Heart left ventricle (tissue), 16 donors: ENCODE measurements at regions not wholly inside any gene's neighbourhood (a gene's known extent, or its start where the extent isn't known, plus 50 kb on each side); places are given as distances from the start of the nearest gene placed in this dataset.

Source experiments
- ATAC-seq, 4 donors: fragments of 200-7000 bp; cut with Tn5 transposase; one replicate each; pipeline ENCODE4 v1.9.1; 2020 to 2022; ENCODE audit warnings: moderate library complexity in 4 of 4, mild to moderate bottlenecking in 3 of 4, moderate number of reproducible peaks in 1 of 4
- DNase-seq, 5 donors: peaks; one replicate each; pipeline ENCODE4 v3.0.0-alpha.2; 2020
- H3K27ac ChIP-seq, 12 donors: fragments of 200-600 bp; sonication (generic) in 4 of 12; one replicate each; pipeline versions ENCODE4 v1.5.0 to v1.8.0; 2016 to 2022; ENCODE audit warnings: mild to moderate bottlenecking in 2 of 12
- H3K27me3 ChIP-seq, 9 donors: fragments of 200-600 bp; sonication (generic) in 2 of 9; one replicate each; pipeline versions ENCODE4 v1.5.1 to v1.8.0; 2016 to 2022; ENCODE audit warnings: mild to moderate bottlenecking in 3 of 9
- H3K36me3 ChIP-seq, 9 donors: fragments of 200-600 bp; sonication (generic) in 2 of 9; one replicate each; pipeline versions ENCODE4 v1.5.0 to v1.8.0; 2018 to 2022; ENCODE audit warnings: mild to moderate bottlenecking in 2 of 9
- H3K4me1 ChIP-seq, 12 donors: fragments of 200-600 bp; sonication (generic) in 4 of 12; one replicate each; pipeline versions ENCODE4 v1.5.0 to v1.8.0; 2016 to 2022; ENCODE audit warnings: mild to moderate bottlenecking in 3 of 12
- H3K4me3 ChIP-seq, 12 donors: fragments of 200-600 bp; sonication (generic) in 4 of 12; one replicate each; pipeline versions ENCODE4 v1.5.0 to v1.8.0; 2017 to 2022; ENCODE audit warnings: mild to moderate bottlenecking in 9 of 12, moderate library complexity in 4 of 12
- H3K9me3 ChIP-seq, 12 donors: fragments of 200-600 bp; sonication (generic) in 4 of 12; one replicate each; pipeline versions ENCODE4 v1.5.0 to v1.8.0; 2016 to 2022; ENCODE audit warnings: mild to moderate bottlenecking in 1 of 12
- POLR2A ChIP-seq, 2 donors: fragments of 450-650 bp; IDR thresholded peaks; one replicate each; pipeline ENCODE4 v1.6.1; 2017; ENCODE audit warnings: antibody characterized with exemption in 2 of 2, mild to moderate bottlenecking in 2 of 2, moderate library complexity in 2 of 2
- WGBS, 4 donors: extraction: QIAGEN DNeasy Blood & Tissue Kit in 2 of 4; methylation state at CpG; one replicate each; pipeline versions ENCODE4 v1.1.5 to v1.1.7; 2013 to 2018; 5-methylcytosine and 5-hydroxymethylcytosine counted together
- intact Hi-C, 10 donors: fragments of 100-400 bp; cut with DNase I; formaldehyde crosslinking; loops; one replicate each; pipeline versions ENCODE4 v1.11.1 to v1.14.2; 2022
- TF ChIP-seq, protein P1 (sequence below), 12 donors: fragments of 200-600 bp; sonication (generic) in 4 of 12; IDR thresholded peaks; one replicate each; pipeline versions ENCODE4 v1.5.0 to v1.8.0; 2018 to 2022; ENCODE audit warnings: antibody characterized with exemption in 12 of 12, mild to moderate bottlenecking in 5 of 12
- donor health status: ischemic (EF 13 %, LVEDD 7.1; RV severe dilation, severe dysfunction).
- donor health status: healthy with polysubstance abuse.
- donor health status: DM: no; HTN: yes; CAD: no.
- donor health status: DM: no; HTN: no; CAD: no.
- donor health status: ischemic (EF 25% LVEDD 6.9; RV normal size, moderate dysfunction).
- donor health status: ischemic (EF 25% LVEDD 5.7; RV mildly dilated, moderate dysfunction).
- donor health status: healthy.
- donor health status: DM: yes; HTN: yes; CAD: no.
- donor health status: ischemic (EF 35%, LVEDD 5.7; RV mildly dilated, moderate dysfunction).
- donor health status: nonischemic (EF 11% LVEDD 7.7; RV severe dilation, severe dysfunction).
- donor health status: DM: yes; HTN: yes; CAD: no.
- donor health status: PGD.
- donor health status: ischemic (EF 29% LVEDD 5.4; RV normal size, mild dysfunction).
- donor health status: nonischemic (EF 23%, LVEDD 6.1; RV moderate dilation, normal function).

DNA sequence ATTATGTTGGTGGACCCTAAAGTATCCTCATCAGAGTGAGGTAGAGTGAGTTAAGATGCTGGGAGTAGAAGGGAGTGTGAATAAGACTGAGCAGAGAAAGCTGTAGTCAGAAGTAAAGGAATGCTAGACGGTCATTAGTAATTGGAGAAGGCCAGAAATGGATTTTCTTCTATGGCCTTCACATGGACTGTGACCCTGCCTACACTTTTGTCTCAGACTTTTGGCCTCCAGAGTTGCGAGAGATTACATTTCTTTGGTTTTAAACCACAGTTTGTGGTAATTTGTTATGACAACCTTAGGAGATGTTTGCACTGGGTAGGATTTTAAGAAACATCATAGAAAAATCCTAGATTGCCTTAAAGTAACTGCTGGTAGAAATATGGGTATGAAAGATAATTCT lies 1267.7 kb upstream of the TMEFF2 start:
- no peak for DNase-seq
- Histone ChIP-seq H3K27me3 (no peaks in the 10 kb centered on the region), H3K4me1 (no peaks in the 10 kb centered on the region), H3K4me3 (no peak overlapping the region), H3K36me3 (no peaks in the 10 kb centered on the region), H3K9me3 (peaks cover 0 to 10% (median 0%) of the 10 kb centered on the region in 12 donors), H3K27ac (no peak overlapping the region)
- 59 to 74% (median 72%) methylated on average over 2 of the region's 2 CpGs for WGBS, 4 donors
- no peak for ATAC-seq
- no peak for TF ChIP-seq POLR2A (IDR thresholded peaks at IDR 0.05)
- TF ChIP-seq, protein P1, sequence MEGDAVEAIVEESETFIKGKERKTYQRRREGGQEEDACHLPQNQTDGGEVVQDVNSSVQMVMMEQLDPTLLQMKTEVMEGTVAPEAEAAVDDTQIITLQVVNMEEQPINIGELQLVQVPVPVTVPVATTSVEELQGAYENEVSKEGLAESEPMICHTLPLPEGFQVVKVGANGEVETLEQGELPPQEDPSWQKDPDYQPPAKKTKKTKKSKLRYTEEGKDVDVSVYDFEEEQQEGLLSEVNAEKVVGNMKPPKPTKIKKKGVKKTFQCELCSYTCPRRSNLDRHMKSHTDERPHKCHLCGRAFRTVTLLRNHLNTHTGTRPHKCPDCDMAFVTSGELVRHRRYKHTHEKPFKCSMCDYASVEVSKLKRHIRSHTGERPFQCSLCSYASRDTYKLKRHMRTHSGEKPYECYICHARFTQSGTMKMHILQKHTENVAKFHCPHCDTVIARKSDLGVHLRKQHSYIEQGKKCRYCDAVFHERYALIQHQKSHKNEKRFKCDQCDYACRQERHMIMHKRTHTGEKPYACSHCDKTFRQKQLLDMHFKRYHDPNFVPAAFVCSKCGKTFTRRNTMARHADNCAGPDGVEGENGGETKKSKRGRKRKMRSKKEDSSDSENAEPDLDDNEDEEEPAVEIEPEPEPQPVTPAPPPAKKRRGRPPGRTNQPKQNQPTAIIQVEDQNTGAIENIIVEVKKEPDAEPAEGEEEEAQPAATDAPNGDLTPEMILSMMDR (IDR thresholded peaks at IDR 0.05): no peak
- intact Hi-C loops: no loop called here

DNA sequence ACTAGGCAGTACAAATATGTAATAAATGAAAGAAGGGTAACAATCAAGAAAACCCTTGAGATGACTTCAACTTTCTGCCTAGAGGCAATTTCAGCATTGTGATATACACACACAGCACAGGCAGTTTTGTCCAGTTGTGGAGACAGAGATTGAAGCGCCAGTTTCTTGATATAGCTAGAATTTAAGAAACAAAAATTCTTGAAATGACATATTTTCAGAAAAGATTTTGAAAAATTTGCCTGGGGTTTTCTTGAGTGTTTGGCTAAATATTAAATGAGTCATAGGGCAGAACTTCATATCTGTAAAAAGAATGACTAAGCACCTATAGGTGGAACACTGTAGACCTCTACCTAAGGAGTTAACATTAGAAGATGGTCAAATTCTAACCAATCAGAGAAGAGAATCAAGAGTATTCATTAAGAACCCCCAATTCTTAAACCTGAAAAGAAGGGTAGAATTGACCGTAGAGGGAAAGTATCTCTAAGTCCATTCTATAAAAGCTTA lies 1266.8 kb upstream of the TMEFF2 start:
- ATAC-seq (no peak), DNase-seq (no peak)
- Histone ChIP-seq H3K4me1 (no peaks in the 10 kb centered on the region), H3K27me3 (no peaks in the 10 kb centered on the region), H3K27ac (no peak overlapping the region), H3K4me3 (no peak overlapping the region), H3K36me3 (no peaks in the 10 kb centered on the region), H3K9me3 (peaks cover 0 to 10% (median 0%) of the 10 kb centered on the region in 12 donors)
- TF ChIP-seq, protein P1 (IDR thresholded peaks at IDR 0.05): no peak
- no peak for TF ChIP-seq POLR2A (IDR thresholded peaks at IDR 0.05)
- intact Hi-C loops: no loop called here
- 74 to 88% (median 87%) methylated on average over 2 of the region's 2 CpGs for WGBS, 4 donors

DNA sequence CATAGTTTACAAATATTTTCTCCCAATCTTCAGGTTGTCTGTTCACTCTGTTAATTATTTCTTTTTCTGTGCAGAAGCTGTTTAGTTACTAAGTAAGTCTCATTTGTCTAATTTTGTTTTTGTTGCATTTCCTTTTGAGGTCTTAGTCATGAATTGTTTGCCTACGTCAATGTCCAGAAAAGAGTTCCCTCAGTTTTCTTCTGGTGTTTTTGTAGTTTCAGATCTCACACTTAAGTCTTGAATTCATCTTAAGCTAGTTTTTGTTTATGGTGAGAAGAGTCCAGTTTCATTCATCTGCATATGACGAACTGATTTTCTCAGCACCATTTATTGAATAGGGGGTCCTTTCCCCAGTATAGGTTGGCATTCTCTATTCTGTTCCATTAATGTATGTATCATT lies 1252.2 kb upstream of the TMEFF2 start:
- ATAC-seq: no peak
- WGBS, 4 donors: 82 to 93% (median 82%) methylated on average over 2 of the region's 2 CpGs
- no peak for TF ChIP-seq POLR2A (IDR thresholded peaks at IDR 0.05)
- TF ChIP-seq, protein P1 (IDR thresholded peaks at IDR 0.05): no peak
- Histone ChIP-seq H3K36me3 (no peaks in the 10 kb centered on the region), H3K27me3 (no peaks in the 10 kb centered on the region), H3K27ac (no peak overlapping the region), H3K9me3 (peaks cover 0 to 3% (median 0%) of the 10 kb centered on the region in 12 donors), H3K4me1 (no peaks in the 10 kb centered on the region), H3K4me3 (no peak overlapping the region)
- intact Hi-C loops: no loop called here
- DNase-seq: no peak

DNA sequence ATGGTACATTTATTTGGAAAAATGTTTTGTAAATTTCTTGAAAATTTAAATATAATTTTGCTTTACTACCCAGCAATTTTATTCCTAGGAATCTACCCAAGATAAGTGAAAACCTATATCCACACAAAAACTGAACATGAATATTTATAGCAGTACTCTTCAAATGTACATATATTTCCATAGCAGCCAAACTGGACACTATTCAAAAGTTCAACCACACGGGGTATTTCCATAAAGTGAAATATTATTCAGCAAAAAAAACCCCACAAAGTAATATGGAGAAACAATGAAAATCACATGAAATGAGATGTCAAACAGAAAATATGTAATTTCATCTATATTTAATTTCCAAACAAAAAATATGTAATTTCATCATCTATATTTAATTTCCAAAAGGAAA lies 1247.6 kb upstream of the TMEFF2 start:
- no peaks in the 10 kb centered on the region for H3K4me1 ChIP-seq
- H3K27ac ChIP-seq: no peak overlapping the region
- intact Hi-C loops: no loop called here
- H3K36me3 ChIP-seq: no peaks in the 10 kb centered on the region
- DNase-seq (no peak), ATAC-seq (no peak)
- 63 to 73% (median 69%) methylated on average over 1 of the region's 1 CpG for WGBS, 4 donors
- no peaks in the 10 kb centered on the region for H3K27me3 ChIP-seq
- no peak overlapping the region for H3K4me3 ChIP-seq
- TF ChIP-seq, protein P1 (IDR thresholded peaks at IDR 0.05): no peak
- TF ChIP-seq POLR2A (IDR thresholded peaks at IDR 0.05): no peak
- peaks cover 0 to 3% (median 0%) of the 10 kb centered on the region in 12 donors for H3K9me3 ChIP-seq
